Pancreas (tissue), 10 donors: ENCODE measurements at regions not wholly inside any gene's neighbourhood (a gene's known extent, or its start where the extent isn't known, plus 50 kb on each side); places are given as distances from the start of the nearest gene placed in this dataset.

Experiments used
- ATAC-seq, 4 donors: fragments of 200-7000 bp; cut with Tn5 transposase; one replicate each; pipeline versions ENCODE4 v1.8.0 to v1.9.1; 2020; ENCODE audit warnings: mild to moderate bottlenecking in 4 of 4, moderate library complexity in 4 of 4
- DNase-seq, 6 donors: peaks; one replicate each; pipeline ENCODE4 v3.0.0-alpha.2; 2020
- FAIRE-seq: peaks from 2 replicates; lab custom pipeline; 2012; peaks lifted over from hg19 to GRCh38; lab: Jason Lieb, UNC
- H3K27ac ChIP-seq, 4 donors: fragments of 200-600 bp; sonication (generic); 1 replicate in 3 of 4; 2 replicates in 1 of 4; pipeline versions ENCODE4 v1.5.0 to v1.8.0; 2020
- H3K27me3 ChIP-seq, 4 donors: fragments of 200-600 bp; one replicate each; pipeline ENCODE4 v1.8.0; 2021
- H3K36me3 ChIP-seq, 3 donors: fragments of 200-600 bp; sonication (generic) in 1 of 3; one replicate each; pipeline versions ENCODE4 v1.5.0 to v1.8.0; 2020 to 2021
- H3K4me1 ChIP-seq, 3 donors: fragments of 200-600 bp; one replicate each; pipeline ENCODE4 v1.8.0; 2021
- H3K4me3 ChIP-seq, 4 donors: fragments of 200-600 bp; sonication (generic) in 2 of 4; one replicate each; pipeline versions ENCODE4 v1.5.0 to v1.8.0; 2020 to 2021
- H3K9me3 ChIP-seq, 4 donors: fragments of 200-600 bp; one replicate each; pipeline ENCODE4 v1.8.0; 2021
- WGBS, 2 donors: extraction: QIAGEN DNeasy Blood & Tissue Kit; methylation state at CpG; one replicate each; pipeline ENCODE4 v1.1.7; 2013; 5-methylcytosine and 5-hydroxymethylcytosine counted together
- intact Hi-C, 3 donors: fragments of 100-400 bp; cut with DNase I; formaldehyde crosslinking; loops; one replicate each; pipeline versions ENCODE4 v1.11.1 to v1.14.2; 2022
- TF ChIP-seq, protein P1 (sequence below), 4 donors: fragments of 200-600 bp; sonication (generic) in 3 of 4; IDR thresholded peaks; one replicate each; pipeline versions ENCODE4 v1.5.0 to v1.8.0; 2021; ENCODE audit warnings: antibody characterized with exemption in 4 of 4
- donor health status: healthy with polysubstance abuse.
- donor health status: DM: no; HTN: no; CAD: no; lungs with moderate emphysema.
- donor health status: DM: no; HTN: no; CAD: no.
- donor health status: control.
- donor health status: control.
- donor health status: Bipolar disorder and iron deficiency.
- donor health status: DM: yes; HTN: yes; CAD: no.
- donor health status: DM: no; HTN: no; CAD: no.
- donor health status: DM: no; HTN: no; CAD: no.
- donor health status: DM: yes; HTN: yes; CAD: no.

- intact Hi-C loops = loop anchor here in 2 of 3 donors (10.0 kb wide), 3 partner anchors 178 to 768 kb away; no protein-coding TSS in a partner anchor
- ATAC-seq = no peak
- no peak for DNase-seq
Observed at GRCh38 chr9:18256568-18256967, 217.4 kb upstream of the ADAMTSL1 start.

DNA sequence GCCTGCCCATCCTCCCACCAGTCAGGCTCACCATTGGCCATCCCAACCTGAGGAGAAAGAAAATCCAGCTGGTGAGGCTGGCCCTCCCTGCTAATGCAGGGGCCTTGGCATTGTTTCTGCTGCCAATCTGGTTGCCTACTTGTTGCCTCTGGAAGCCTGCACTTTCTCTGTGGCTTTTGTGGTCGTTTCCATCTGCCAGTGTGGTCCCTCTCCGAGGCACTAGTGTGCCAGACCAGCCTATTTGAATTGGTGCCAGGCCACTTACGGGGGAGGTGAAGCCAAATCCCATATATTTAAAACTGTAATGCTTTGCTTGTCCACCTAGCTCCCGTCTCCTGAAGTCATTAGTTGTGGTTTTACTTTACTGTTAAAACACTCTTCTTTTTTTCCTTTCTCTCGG, 213.4 kb upstream of the ADAMTSL1 start:
- TF ChIP-seq, protein P1, sequence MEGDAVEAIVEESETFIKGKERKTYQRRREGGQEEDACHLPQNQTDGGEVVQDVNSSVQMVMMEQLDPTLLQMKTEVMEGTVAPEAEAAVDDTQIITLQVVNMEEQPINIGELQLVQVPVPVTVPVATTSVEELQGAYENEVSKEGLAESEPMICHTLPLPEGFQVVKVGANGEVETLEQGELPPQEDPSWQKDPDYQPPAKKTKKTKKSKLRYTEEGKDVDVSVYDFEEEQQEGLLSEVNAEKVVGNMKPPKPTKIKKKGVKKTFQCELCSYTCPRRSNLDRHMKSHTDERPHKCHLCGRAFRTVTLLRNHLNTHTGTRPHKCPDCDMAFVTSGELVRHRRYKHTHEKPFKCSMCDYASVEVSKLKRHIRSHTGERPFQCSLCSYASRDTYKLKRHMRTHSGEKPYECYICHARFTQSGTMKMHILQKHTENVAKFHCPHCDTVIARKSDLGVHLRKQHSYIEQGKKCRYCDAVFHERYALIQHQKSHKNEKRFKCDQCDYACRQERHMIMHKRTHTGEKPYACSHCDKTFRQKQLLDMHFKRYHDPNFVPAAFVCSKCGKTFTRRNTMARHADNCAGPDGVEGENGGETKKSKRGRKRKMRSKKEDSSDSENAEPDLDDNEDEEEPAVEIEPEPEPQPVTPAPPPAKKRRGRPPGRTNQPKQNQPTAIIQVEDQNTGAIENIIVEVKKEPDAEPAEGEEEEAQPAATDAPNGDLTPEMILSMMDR (IDR thresholded peaks at IDR 0.05) = no peak
- DNase-seq (no peak), ATAC-seq (no peak), FAIRE-seq (no peak)
- 70 to 73% methylated on average over 5 of the region's 5 CpGs for WGBS, 2 donors
- H3K4me3 ChIP-seq = no peak overlapping the region
- no peak overlapping the region for H3K27ac ChIP-seq
- intact Hi-C loops = no loop called here
- H3K27me3 ChIP-seq = no peaks in the 10 kb centered on the region
- no peaks in the 10 kb centered on the region for H3K9me3 ChIP-seq
- no peaks in the 10 kb centered on the region for H3K4me1 ChIP-seq
- H3K36me3 ChIP-seq = no peaks in the 10 kb centered on the region

More at GRCh38 chr9:18256568-18256967, 217.4 kb upstream of the ADAMTSL1 start:
- H3K4me3 ChIP-seq = no peak overlapping the region
- no peaks in the 10 kb centered on the region for H3K4me1 ChIP-seq
- 38 to 55% methylated on average over 3 of the region's 3 CpGs for WGBS, 2 donors
- H3K27me3 ChIP-seq = no peaks in the 10 kb centered on the region
- TF ChIP-seq, protein P1 (IDR thresholded peaks at IDR 0.05) = no peak
- H3K9me3 ChIP-seq = no peaks in the 10 kb centered on the region
- no peak overlapping the region for H3K27ac ChIP-seq
- no peak for FAIRE-seq
- H3K36me3 ChIP-seq = no peaks in the 10 kb centered on the region

- H3K36me3 ChIP-seq = no peaks in the 10 kb centered on the region
- no peaks in the 10 kb centered on the region for H3K27me3 ChIP-seq
- no peaks in the 10 kb centered on the region for H3K9me3 ChIP-seq
- ATAC-seq (no peak), DNase-seq (no peak), FAIRE-seq (no peak)
- 25 to 31% methylated on average over 2 of the region's 2 CpGs for WGBS, 2 donors
- no peaks in the 10 kb centered on the region for H3K4me1 ChIP-seq
- no peak overlapping the region for H3K27ac ChIP-seq
- H3K4me3 ChIP-seq = no peak overlapping the region
- TF ChIP-seq, protein P1 (IDR thresholded peaks at IDR 0.05) = no peak
- intact Hi-C loops = no loop called here
Observed at GRCh38 chr9:18261181-18261580, 212.8 kb upstream of the ADAMTSL1 start.

DNA sequence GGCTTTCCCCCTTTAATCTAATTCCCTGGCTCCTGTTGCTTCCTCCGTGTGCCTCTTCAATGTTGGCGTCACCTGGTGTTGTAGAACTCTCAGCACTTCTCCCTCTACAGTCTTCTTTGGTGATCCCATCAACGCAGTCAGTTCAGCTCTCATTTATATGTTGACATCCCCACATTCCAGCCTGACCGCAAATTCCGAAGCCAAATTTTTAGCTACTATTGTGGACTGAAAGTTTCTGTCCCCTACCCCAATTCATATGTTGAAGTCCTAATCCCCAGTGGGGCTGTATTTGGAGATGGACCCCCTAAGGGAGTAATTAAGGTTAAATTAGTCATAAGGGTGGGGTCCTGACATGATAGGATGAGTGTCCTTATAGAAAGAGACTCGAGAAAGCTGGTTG, 210.6 kb upstream of the ADAMTSL1 start:
- Histone ChIP-seq H3K4me1 (no peaks in the 10 kb centered on the region), H3K9me3 (no peaks in the 10 kb centered on the region), H3K27ac (no peak overlapping the region), H3K27me3 (no peaks in the 10 kb centered on the region), H3K36me3 (no peaks in the 10 kb centered on the region), H3K4me3 (no peak overlapping the region)
- 65 to 70% methylated on average over 6 of the region's 6 CpGs for WGBS, 2 donors
- no peak for ATAC-seq
- TF ChIP-seq, protein P1 (IDR thresholded peaks at IDR 0.05) = no peak
- DNase-seq = no peak
- no peak for FAIRE-seq
- intact Hi-C loops = no loop called here

GRCh38 chr9:18268381-18268780, 205.6 kb upstream of the ADAMTSL1 start:
- FAIRE-seq (no peak), ATAC-seq (peak in 1 of 4 donors; percentile 29), DNase-seq (no peak)
- Histone ChIP-seq H3K36me3 (no peaks in the 10 kb centered on the region), H3K4me3 (no peak overlapping the region), H3K27ac (no peak overlapping the region), H3K4me1 (no peaks in the 10 kb centered on the region), H3K9me3 (no peaks in the 10 kb centered on the region), H3K27me3 (no peaks in the 10 kb centered on the region)
- 0 to 5% methylated on average over 1 of the region's 1 CpG for WGBS, 2 donors
- intact Hi-C loops = no loop called here
- TF ChIP-seq, protein P1 (IDR thresholded peaks at IDR 0.05) = no peak
